Globus pallidus (tissue), 1 donor: ENCODE measurements at regions not wholly inside any gene's neighbourhood (a gene's known extent, or its start where the extent isn't known, plus 50 kb on each side); places are given as distances from the start of the nearest gene placed in this dataset.
A peak's percentile ranks its signal among the peaks of the same experiment; 100 is the strongest.
"Not testable (repeated sequence)": the region's sequence is repeated elsewhere in the genome, so short reads cannot be mapped to it uniquely, and the experiment has no call there.

Source experiments
- DNase-seq: peaks from one replicate; pipeline ENCODE4 v3.0.0-alpha.2; 2015; ENCODE audit warnings: low spot score

- DNase-seq: not testable (repeated sequence)
Measured at GRCh38 chr4:9110700-9111099, 59.5 kb upstream of the FAM90A26 start.

DNA sequence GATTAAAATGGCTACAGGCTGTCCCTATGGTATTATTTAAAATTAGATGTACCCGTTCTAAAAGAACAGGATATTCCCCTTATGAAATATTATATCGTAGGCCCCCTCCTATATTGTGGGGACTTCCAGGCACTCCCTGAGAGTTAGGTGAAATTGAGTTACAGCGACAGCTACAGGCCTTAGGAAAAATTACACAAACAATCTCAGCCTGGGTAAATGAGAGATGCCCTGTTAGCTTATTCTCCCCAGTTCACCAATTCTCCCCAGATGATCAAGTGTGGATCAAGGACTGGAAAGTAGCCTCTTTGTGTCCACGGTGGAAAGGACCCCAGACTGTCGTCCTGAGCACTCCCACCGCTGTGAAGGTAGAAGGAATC, 67.1 kb upstream of the FAM90A26 start:
- not testable (repeated sequence) for DNase-seq

DNA sequence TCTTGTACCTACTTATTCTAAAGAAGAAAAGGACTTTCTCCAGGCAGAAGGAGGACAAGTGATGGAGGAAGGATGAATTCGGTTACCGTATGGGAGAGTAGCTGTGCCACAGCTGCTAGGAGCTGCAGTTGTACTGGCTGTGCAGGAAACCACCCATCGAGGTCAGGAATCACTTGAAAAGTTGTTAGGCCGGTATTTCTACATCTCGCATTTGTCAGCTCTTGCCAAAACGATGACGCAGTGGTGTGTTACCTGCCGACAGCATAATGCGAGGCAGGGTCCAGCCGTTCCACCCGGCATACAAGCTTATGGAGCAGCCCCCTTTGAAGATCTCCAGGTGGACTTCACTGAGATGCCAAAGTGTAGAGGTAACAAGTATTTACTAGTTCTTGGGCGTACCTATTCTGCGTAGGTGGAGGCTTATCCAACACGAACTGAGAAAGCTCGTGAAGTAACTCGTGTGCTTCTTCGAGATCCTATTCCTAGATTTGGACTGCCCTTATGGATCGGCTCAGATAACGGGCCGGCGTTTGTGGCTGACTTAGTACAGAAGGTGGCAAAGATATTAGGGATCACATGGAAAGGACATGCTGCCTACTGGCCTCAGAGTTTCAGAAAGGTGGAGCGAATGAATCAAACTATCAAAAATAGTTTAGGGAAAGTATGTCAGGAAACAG, 67.6 kb upstream of the FAM90A26 start:
- DNase-seq: not testable (repeated sequence)

GRCh38 chr4:9096330-9096729, 73.9 kb upstream of the FAM90A26 start:
- DNase-seq: not testable (repeated sequence)

DNA sequence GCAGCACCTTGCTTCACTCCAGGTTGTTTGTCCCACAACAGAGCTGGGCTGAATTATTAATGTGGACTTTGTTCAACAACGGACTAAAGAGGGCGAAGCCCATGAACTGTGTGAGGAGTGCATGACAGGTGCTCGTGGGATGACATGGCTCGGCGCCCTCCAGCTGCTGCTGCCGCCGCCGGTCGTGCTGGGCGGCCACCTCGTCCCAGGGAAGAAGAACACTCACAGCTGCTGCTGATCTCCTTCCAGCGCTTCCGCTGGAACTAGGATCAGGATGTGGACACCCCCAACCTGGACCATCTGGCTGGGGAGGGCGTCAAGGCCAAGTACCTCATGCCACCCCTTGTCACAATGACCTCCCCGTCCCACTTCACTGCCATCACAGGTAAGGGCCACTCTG, 91.4 kb upstream of the FAM90A26 start:
- DNase-seq: not testable (repeated sequence)

DNA sequence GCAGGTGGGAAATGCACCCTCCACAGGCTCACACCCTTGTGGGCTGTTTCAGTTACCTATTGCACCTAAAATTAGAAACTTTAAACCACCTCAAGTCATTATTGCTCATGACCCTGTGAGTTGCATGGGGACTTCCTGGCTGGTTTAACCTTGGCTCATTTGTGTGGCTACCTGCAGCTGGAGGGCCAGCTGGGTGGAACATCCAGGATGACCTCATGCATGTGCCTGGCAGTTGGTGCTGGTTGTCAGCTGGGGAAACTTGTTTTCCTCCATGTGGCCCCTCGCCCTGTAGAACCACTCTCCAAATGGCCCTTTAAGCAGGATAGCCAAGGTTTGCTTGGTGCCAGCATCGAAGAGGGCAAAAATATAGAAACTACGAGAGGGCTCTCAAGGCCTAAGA, 93.2 kb upstream of the FAM90A26 start:
- not testable (repeated sequence) for DNase-seq

DNA sequence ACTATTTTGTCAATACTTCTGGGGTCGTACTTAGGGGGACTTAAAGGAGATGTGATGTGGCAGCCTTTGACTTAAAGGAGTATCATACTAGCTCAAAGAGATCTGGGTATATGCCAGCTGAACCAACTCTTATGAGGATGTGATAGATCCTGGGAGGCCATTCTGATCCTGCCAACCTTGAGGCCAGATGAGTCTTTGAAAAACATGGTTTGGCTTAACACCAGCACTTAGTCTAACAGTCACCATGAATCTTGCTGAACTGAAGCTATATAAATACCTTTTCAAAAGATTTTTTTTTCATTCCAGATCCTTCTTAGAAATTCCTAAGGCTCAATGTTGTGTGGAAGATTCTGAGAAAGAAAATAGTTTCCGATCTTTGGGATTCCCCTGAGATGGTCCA, 93.7 kb upstream of the FAM90A26 start:
- not testable (repeated sequence) for DNase-seq

GRCh38 chr4:9073371-9073770, 96.8 kb upstream of the FAM90A26 start:
- DNase-seq: not testable (repeated sequence)

DNA sequence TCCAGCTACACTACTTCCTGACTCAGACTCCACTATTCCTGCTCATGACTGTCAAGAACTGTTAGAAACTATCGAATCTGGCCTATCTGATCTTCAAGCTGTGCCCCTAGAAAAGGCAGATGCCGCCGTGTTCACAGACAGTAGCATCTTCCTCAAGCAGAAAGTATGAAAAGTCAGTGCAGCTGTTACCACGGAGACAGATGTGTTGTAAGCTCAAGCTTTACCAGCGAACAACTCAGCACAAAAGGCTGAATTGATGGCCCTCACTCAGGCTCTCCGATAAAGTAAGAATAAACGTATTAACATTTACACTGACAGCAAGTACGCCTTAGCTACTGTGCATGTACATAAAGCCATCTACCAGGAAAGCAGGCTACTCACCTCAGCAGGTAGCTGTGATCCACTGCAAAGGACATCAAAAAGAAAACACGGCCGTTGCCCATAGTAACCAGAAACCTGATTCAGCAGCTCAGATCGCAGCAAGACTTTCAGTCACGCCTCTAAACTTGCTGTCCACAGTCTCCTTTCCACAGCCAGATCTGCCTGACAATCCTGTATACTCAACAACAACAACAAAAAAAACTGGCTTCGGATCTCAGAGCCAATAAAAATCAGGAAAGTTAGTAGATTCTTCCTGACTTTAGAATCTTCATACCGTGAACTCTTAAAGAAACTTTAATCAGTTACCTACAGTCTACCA, 97.5 kb upstream of the FAM90A26 start:
- not testable (repeated sequence) for DNase-seq

DNA sequence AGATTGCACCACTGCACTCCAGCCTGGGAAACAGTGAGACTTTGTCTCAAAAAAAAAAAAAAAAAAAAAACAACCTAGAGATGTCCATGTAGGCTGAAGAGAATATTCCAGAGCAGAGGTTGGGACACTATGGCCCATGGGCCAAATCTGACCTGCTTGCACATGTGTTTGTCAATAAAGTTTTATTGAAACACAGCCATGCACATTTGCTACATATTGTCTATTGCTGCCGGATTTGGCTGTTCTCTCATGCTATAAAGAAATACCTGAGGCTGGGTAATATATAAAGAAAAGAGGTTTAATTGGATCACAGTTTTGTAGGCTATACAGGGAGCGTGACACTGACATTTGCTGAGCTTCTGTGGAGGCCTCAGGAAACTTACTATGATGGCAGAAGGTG, 102.3 kb upstream of the FAM90A26 start:
- DNase-seq: not testable (repeated sequence)

DNA sequence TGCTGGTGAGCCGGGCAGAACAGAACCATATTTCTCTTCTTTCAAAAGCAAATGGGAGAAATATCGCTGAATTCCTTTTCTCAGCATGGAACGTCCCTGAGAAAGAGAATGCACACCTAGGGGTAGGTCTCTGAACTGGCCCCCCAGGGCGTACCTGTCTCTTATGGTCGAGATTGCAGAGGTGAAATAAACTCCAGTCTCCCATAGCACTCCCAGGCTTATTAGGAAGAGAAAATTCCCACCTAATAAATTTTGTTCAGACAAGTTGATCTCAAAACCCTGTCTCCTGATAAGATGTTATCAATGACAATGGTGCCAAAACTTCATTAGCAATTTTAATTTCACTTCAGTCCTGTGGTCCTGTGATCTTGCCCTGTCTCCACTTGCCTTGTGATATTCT, 106.6 kb upstream of the FAM90A26 start:
- DNase-seq: not testable (repeated sequence)

- DNase-seq: not testable (repeated sequence)
Measured at GRCh38 chr4:9024866-9025265, 145.3 kb upstream of the FAM90A26 start.

DNA sequence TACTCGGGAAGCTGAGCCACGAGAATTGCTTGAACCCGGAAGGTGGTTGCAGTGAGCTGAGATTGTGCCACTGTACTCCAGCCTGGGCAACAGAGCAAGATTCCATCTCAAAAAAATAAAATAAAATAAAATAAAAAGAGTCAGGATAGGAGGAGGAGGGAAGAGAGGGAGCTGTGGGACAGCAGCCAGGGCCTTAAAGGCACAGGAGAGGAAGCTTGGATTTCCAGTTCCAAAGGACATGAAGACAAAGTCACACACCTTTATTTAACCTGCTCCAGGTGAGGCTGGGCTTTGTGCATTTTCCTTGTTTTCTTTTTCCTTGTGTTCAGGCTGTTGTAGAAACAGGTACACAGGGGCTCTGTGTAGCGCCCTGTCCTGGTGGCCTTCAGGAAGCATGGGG, 138.2 kb upstream of the HMX1 start:
- not testable (repeated sequence) for DNase-seq

GRCh38 chr4:9008407-9008806, 136.8 kb upstream of the HMX1 start:
- not testable (repeated sequence) for DNase-seq

DNA sequence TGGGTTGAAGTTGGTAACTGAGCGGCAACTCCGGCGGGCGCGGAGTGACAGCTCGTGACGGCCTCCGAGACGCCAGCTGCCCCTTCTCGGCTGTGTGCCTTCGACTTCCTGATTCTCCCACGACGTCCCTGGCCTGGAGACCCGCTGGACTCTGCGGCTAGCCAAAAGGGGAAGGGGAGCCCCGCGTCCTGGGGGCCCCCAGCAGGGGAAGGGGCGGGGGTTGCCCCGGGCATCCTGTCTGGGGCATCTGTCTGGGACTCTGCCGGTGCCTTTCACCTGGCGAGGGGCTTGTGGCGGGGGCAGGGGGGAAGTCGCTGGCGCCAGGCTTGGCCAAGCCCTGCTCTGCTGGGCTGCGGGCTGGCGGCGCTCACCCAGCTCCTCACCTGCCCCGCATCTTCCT, 129.5 kb upstream of the HMX1 start:
- DNase-seq: not testable (repeated sequence)

DNA sequence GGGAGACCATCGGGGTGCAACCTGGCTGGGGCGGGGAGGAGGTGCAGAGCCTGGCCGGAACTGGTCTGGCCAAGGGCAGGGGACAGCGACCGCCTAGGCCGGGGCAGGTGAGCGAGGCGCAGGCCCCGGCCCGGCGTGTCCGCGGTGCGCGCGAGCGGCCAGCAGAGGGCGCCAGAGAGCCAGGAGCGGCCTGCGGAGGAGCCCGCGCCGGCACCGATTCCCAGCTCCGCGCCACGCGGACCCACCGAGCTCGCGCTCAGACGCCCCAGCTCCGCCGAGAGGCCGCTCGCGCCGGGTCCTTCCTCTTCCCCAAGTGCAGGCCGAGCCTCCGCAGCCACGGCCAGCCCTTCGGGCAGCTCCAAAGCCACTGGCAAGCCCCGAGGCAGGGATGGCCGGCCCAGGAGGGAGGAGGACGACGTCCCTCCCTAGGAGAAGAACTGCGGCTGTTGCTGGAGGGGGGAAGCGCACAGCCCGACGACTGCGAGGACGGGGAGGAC, 128.9 kb upstream of the HMX1 start:
- DNase-seq: peak; percentile 18

GRCh38 chr4:8992981-8993380, 121.3 kb upstream of the HMX1 start:
- not testable (repeated sequence) for DNase-seq

GRCh38 chr4:8991449-8991848, 119.8 kb upstream of the HMX1 start:
- DNase-seq: not testable (repeated sequence)

DNA sequence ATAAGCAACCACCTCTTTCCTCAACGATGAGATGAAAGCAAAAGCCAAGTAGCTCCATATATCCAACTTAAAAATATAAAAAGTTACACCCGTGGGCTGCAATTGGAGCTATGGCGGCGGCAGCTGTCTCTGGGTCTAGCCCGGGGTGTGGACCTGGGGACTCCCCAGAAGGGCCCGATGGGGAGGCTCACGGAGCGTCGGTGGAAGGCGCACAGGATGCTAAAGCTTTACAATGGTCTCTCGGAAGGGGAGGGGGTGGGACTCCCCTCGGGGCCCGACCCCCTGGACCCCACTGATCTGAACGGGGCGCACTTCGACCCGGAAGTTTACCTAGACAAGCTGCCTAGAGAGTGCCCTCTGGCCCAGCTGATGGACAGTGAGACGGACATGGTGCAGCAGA, 118.7 kb upstream of the HMX1 start:
- DNase-seq: not testable (repeated sequence)

GRCh38 chr4:8985786-8986185, 114.1 kb upstream of the HMX1 start:
- not testable (repeated sequence) for DNase-seq

- DNase-seq: not testable (repeated sequence)
Measured at GRCh38 chr4:8984641-8985040, 113.0 kb upstream of the HMX1 start.

DNA sequence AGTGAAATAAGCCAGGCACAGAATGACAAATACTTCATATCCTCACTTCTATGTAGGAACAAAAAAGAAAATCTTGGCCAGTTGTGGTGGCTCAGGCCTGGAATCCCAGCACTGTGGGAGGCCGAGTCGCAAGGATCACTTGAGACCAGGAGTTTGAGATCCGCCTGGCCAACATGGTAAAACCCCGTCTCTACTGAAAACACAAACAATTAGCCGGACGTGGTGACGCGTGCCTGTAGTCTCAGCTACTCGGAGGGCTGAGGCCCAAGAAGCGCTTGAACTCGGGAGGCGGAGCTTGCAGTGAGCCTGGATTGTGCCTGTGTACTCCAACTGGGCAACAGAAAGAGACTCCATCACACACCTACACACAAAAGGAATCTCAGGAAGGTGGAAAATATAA, 112.3 kb upstream of the HMX1 start:
- not testable (repeated sequence) for DNase-seq

DNA sequence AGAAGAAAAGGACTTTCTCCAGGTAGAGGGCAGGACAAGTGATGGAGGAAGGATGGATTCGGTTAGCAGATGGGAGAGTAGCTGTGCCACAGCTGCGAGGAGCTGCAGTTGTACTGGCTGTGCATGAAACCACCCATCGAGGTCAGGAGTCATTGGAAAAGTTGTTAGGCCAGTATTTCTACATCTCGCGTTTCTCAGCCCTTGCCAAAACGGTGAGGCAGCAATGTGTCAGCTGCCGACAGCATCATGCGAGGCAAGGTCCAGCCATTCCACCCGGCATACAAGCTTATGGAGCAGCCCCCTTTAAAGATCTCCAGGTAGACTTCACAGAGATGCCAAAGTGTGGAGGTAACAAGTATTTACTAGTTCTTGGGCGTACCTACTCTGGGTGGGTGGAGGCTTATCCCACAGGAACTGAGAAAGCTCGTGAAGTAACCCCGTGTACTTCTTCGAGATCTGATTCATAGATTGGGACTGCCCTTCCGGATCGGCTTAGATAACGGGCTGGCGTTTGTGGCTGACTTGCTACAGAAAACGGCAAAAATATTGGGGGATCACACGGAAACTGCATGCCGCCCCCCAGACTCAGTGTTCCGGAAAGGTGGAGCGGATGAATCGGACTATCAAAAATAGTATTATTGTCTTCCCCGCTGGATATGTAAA, 105.0 kb upstream of the HMX1 start:
- not testable (repeated sequence) for DNase-seq
